GM12801 (cell line): ENCODE measurements at regions not wholly inside any gene's neighbourhood (a gene's known extent, or its start where the extent isn't known, plus 50 kb on each side); places are given as distances from the start of the nearest gene placed in this dataset.

Experiments
- TF ChIP-seq, protein P1 (sequence below): IDR thresholded peaks from one replicate; pipeline ENCODE4 v1.5.1; 2011; ENCODE audit warnings: control low read depth; ENCODE audit not compliant: insufficient read length; ENCODE audit errors: extremely low read depth

DNA sequence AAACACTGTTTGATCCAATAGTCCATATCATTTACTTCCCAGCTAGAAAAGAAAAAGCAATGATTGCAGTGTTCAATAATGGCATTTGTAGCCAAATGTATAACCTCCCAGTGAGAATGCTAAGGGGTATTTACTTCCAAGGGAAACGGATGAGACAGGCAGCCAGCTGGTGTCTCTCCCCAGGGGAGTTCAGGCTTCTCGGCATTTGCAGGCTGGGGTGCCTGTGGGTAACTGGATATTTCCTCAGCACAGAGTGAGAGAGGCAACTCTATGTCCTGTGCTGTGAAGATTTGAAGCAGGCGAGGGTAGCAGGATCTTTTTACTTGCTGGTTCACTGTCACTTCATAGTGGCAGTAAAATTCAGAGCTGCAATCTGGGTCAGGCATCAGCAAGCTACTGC lies 1455.6 kb upstream of the TMEM132C start:
- TF ChIP-seq, protein P1, sequence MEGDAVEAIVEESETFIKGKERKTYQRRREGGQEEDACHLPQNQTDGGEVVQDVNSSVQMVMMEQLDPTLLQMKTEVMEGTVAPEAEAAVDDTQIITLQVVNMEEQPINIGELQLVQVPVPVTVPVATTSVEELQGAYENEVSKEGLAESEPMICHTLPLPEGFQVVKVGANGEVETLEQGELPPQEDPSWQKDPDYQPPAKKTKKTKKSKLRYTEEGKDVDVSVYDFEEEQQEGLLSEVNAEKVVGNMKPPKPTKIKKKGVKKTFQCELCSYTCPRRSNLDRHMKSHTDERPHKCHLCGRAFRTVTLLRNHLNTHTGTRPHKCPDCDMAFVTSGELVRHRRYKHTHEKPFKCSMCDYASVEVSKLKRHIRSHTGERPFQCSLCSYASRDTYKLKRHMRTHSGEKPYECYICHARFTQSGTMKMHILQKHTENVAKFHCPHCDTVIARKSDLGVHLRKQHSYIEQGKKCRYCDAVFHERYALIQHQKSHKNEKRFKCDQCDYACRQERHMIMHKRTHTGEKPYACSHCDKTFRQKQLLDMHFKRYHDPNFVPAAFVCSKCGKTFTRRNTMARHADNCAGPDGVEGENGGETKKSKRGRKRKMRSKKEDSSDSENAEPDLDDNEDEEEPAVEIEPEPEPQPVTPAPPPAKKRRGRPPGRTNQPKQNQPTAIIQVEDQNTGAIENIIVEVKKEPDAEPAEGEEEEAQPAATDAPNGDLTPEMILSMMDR, result no peak

- TF ChIP-seq, protein P1, result no peak
Observed at GRCh38 chr12:126819554-126819953, 1447.4 kb upstream of the TMEM132C start.

DNA sequence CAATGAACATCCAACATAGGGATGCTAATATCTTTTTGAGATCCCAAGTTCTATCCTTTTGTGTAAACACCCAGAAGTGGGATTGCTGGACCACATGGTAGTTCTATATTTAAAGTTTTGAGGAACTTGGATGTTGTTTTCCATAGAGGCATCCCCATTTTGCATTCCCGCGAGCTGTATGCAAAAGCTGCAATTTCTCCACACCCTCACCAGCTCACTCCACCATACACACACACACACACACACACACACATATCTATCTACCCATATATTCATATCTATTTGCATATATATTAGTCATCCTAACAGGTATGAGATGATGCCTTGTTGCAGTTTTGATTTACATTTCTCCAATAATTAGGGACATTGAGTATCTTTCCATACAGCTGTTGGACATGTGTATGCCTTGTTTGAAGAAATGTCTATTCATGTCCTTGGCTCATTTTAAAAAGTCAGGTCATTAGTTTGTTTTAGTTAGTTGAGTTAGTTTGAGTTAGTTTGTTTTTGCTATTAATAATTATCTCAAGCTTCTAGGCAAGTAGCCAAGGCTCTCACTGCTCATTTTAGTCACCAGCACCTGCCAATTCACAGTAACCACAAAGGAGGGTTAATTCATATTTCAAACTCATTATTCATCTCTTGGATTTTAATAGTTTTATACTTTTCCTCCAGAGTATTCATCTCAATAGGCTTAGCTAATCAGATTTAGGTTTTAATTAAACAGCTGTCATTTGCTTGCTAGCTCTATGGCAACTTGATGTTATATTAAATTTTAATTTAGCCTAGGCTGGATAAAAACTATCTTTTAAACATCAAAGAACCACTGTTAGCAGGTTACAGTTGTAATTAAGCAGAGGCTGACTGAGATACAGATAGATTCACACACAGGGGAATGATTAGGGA lies 1435.9 kb upstream of the TMEM132C start:
- TF ChIP-seq, protein P1, result no peak

GRCh38 chr12:126837697-126838096 lies 1429.3 kb upstream of the TMEM132C start:
- TF ChIP-seq, protein P1, result no peak

GRCh38 chr12:126843915-126844669 lies 1422.9 kb upstream of the TMEM132C start:
- TF ChIP-seq, protein P1, result no peak

DNA sequence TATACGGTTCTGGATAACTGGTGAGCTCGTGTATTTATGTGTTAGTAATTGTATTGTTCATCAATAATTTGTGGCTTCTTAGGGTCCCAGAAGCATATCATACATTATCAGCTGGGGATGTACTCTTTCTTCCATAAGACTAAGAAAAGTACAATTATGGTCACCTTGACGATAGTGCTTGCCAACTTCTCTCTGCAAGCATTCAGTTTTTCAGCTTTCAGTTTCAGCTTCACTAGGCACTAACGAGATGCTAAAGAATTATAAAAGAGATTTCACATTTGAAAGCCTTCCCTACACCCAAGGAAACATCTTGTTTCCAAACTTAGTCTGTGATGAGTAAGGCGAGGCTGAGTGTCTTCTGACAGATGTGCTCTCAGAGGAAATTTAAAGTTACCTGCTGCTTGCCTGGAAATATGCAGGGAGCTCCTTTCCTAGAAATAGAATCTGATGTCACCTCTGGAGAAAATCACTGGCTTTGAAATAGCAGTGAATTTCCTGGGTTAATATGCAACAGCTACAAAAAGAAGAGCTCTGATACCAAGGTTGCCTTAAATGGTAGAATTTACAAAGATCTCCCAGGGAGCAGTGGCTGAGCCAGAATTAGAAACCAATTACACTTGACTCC lies 1419.9 kb upstream of the TMEM132C start:
- TF ChIP-seq, protein P1, result no peak

DNA sequence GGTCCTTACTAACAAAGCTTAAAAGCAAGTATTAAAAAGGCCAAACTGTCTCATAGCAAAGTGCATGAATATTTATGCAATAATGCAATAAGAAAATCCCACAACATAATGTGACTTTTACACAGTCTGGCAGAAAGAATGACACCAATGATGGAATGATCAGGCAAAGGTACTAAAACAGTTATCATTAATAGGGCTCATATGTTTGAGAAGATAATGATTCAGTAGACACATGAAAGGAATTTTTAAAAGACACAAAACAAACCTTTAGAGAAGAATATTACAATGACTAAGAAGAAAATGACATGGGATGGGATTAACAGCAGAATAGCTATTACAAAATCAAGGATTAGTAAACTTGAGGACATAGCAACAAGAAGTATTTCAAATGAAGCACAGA lies 1411.2 kb upstream of the TMEM132C start:
- TF ChIP-seq, protein P1, result no peak
